B cell (primary cell): ENCODE measurements at regions not wholly inside any gene's neighbourhood (a gene's known extent, or its start where the extent isn't known, plus 50 kb on each side); places are given as distances from the start of the nearest gene placed in this dataset.
"Not testable (repeated sequence)": the region's sequence is repeated elsewhere in the genome, so short reads cannot be mapped to it uniquely, and the experiment has no call there.

Experiments used
- ATAC-seq: fragments of 200-7000 bp; cut with Tn5 transposase; one replicate; pipeline ENCODE4 v1.10.0; 2021; ENCODE audit warnings: low read depth, mild to moderate bottlenecking, moderate number of reproducible peaks, moderate library complexity
- CTCF ChIA-PET: fragments of 350-600 bp; sonication (Branson Sonifier 250); formaldehyde crosslinking; loops from one replicate; lab custom pipeline; 2021; ENCODE audit warnings: antibody characterized with exemption, inconsistent platforms; lab: Charles Lee
- POLR2A ChIA-PET: fragments of 350-600 bp; sonication (Branson Sonifier 250); formaldehyde crosslinking; loops from one replicate; lab custom pipeline; 2021; ENCODE audit warnings: antibody characterized with exemption; lab: Charles Lee
- DNase-seq: peaks from one replicate; pipeline ENCODE4 v3.0.0; 2013
- H2AFZ ChIP-seq: 2 replicates; pipeline ENCODE4 v1.6.1; 2012; ENCODE audit warnings: mild to moderate bottlenecking, low read depth, low read length; ENCODE audit not compliant: insufficient read depth, poor library complexity, severe bottlenecking
- H3K27ac ChIP-seq, 2 donors: 1 replicate in 1 of 2; 2 replicates in 1 of 2; pipeline ENCODE4 v1.5.1; 2012 to 2013; ENCODE audit warnings: low read length in 2 of 2, mild to moderate bottlenecking in 2 of 2, moderate library complexity in 1 of 2
- H3K27me3 ChIP-seq, 4 experiments: fragments of 200-600 bp in 1 of 4; sonication (generic) in 1 of 4; replicated peaks in 1 of 4; 1 replicate in 2 of 4; 2 replicates in 2 of 4; pipeline versions ENCODE4 v1.6.1 to v1.7.0; 2013 to 2016; ENCODE audit warnings: low read length in 3 of 4, mild to moderate bottlenecking in 2 of 4, mixed read lengths in 1 of 4, moderate library complexity in 1 of 4; ENCODE audit not compliant: insufficient read depth in 4 of 4, control insufficient read depth in 3 of 4; ENCODE audit errors: control extremely low read depth in 1 of 4
- H3K36me3 ChIP-seq, 2 experiments: replicated peaks in 1 of 2; 1 replicate in 1 of 2; 2 replicates in 1 of 2; pipeline versions ENCODE4 v1.6.1 to v1.7.1; 2013; ENCODE audit warnings: low read length in 1 of 2; ENCODE audit not compliant: insufficient read depth in 2 of 2, control insufficient read depth in 1 of 2; ENCODE audit errors: control extremely low read depth in 1 of 2, extremely low read depth in 1 of 2
- H3K4me1 ChIP-seq, 2 donors: fragments of 200-600 bp in 1 of 2; sonication (generic) in 1 of 2; 1 replicate in 1 of 2; 2 replicates in 1 of 2; pipeline versions ENCODE4 v1.5.1 to v1.6.1; 2013 to 2017; ENCODE audit warnings: low read length in 2 of 2; ENCODE audit not compliant: control insufficient read depth in 2 of 2, insufficient read depth in 2 of 2
- H3K4me2 ChIP-seq: replicated peaks from 2 replicates; pipeline ENCODE3; 2012; ENCODE audit warnings: mild to moderate bottlenecking, low read depth, low read length; ENCODE audit not compliant: poor library complexity, severe bottlenecking
- H3K4me3 ChIP-seq, 5 experiments: fragments of 200-600 bp in 1 of 5; sonication (generic) in 1 of 5; 1 replicate in 3 of 5; 2 replicates in 2 of 5; pipeline versions ENCODE4 v1.5.1 to v1.7.0; 2011 to 2016; ENCODE audit warnings: low read length in 4 of 5, mild to moderate bottlenecking in 4 of 5, low read depth in 2 of 5, control low read depth in 1 of 5, moderate library complexity in 1 of 5; ENCODE audit not compliant: insufficient read depth in 1 of 5; ENCODE audit errors: control extremely low read depth in 1 of 5, extremely low read depth in 1 of 5
- H3K79me2 ChIP-seq: fragments of 200-600 bp; sonication (generic); one replicate; pipeline ENCODE4 v1.6.0; 2016; ENCODE audit warnings: low read length; ENCODE audit not compliant: control insufficient read depth, insufficient read depth
- H3K9ac ChIP-seq: fragments of 200-600 bp; sonication (generic); 2 replicates; pipeline ENCODE4 v1.6.1; 2017; ENCODE audit warnings: mild to moderate bottlenecking, low read length, moderate library complexity
- H3K9me3 ChIP-seq, 3 donors: one replicate each; pipeline versions ENCODE4 v1.6.1 to v1.7.1; 2013; ENCODE audit warnings: low read length in 2 of 3; ENCODE audit not compliant: control insufficient read depth in 2 of 3, insufficient read depth in 1 of 3; ENCODE audit errors: control extremely low read depth in 1 of 3
- H4K20me1 ChIP-seq: 2 replicates; pipeline ENCODE4 v1.6.0; 2012; ENCODE audit warnings: mild to moderate bottlenecking, low read length; ENCODE audit not compliant: insufficient read depth, control insufficient read depth, poor library complexity, severe bottlenecking
- H3K27ac Mint-ChIP-seq: one replicate; pipeline ENCODE4 v1.8.0; 2021; ENCODE audit warnings: mixed read lengths
- H3K27me3 Mint-ChIP-seq: one replicate; pipeline ENCODE4 v1.8.0; 2021; ENCODE audit warnings: mixed read lengths
- H3K4me1 Mint-ChIP-seq: one replicate; pipeline ENCODE4 v1.8.0; 2021; ENCODE audit warnings: mixed read lengths
- H3K4me3 Mint-ChIP-seq: one replicate; pipeline ENCODE4 v1.8.0; 2021; ENCODE audit warnings: mixed read lengths
- H3K9me3 Mint-ChIP-seq: one replicate; pipeline ENCODE4 v1.8.0; 2022; ENCODE audit warnings: mixed read lengths; ENCODE audit not compliant: insufficient read depth
- CTCF ChIP-seq: fragments of 200-600 bp; IDR thresholded peaks from one replicate; pipeline ENCODE4 v1.8.0; 2022; ENCODE audit warnings: antibody characterized with exemption, mild to moderate bottlenecking
- EZH2 ChIP-seq: IDR thresholded peaks from 2 replicates; pipeline ENCODE4 v1.6.1; 2012; ENCODE audit warnings: borderline replicate concordance, low read depth, mild to moderate bottlenecking, moderate library complexity, low read length; ENCODE audit not compliant: insufficient read depth, poor library complexity, severe bottlenecking
- WGBS: methylation state at CpG from one replicate; pipeline ENCODE4 v1.1.5; 2013; ENCODE audit warnings: missing lambda C conversion rate; ENCODE audit not compliant: insufficient coverage; 5-methylcytosine and 5-hydroxymethylcytosine counted together
- intact Hi-C: fragments of 100-400 bp; cut with micrococcal nuclease; formaldehyde crosslinking; loops from one replicate; pipeline ENCODE4 v1.10.0; 2022

- Histone ChIP-seq H3K27ac (no peak overlapping the region), H3K27me3 (peaks cover 0 to 6% (median 0%) of the 10 kb centered on the region in 4 experiments), H3K4me2 (no peak overlapping the region), H4K20me1 (no peaks in the 10 kb centered on the region), H3K9me3 (peaks cover 0 to 4% (median 0%) of the 10 kb centered on the region in 3 donors), H3K4me1 (peaks cover 6% of the 10 kb centered on the region in 2 donors), H3K9ac (no peak overlapping the region), H2AFZ (no peak overlapping the region), H3K4me3 (no peak overlapping the region), H3K79me2 (no peaks in the 10 kb centered on the region), H3K36me3 (no peaks in the 10 kb centered on the region)
- ATAC-seq (no peak), DNase-seq (no peak)
- ChIA-PET CTCF (interaction anchor here (1.3 kb wide), 1 partner anchor 22 kb away, joined by 3 read pairs; no protein-coding TSS in a partner anchor), POLR2A (no interaction called here)
- TF ChIP-seq CTCF (no peak), EZH2 (no peak)
- intact Hi-C loops: no loop called here
- Mint-ChIP-seq H3K27me3 (no peaks in the 10 kb centered on the region), H3K4me3 (no peak overlapping the region), H3K27ac (no peak overlapping the region), H3K9me3 (peaks cover 12% of the 10 kb centered on the region), H3K4me1 (peaks cover 9% of the 10 kb centered on the region)
- WGBS: 95% methylated on average over 3 of the region's 3 CpGs
Observed at GRCh38 chr12:45522227-45522626, 207.3 kb upstream of the ARID2 start.

GRCh38 chr12:45526823-45527222 lies 202.7 kb upstream of the ARID2 start:
- POLR2A ChIA-PET, H3K4me3 Mint-ChIP-seq, ATAC-seq, DNase-seq, H3K4me1 ChIP-seq, H3K36me3 ChIP-seq, CTCF ChIA-PET, H3K27me3 Mint-ChIP-seq, H3K27me3 ChIP-seq, H3K9ac ChIP-seq, H3K27ac Mint-ChIP-seq, H3K4me3 ChIP-seq, H3K79me2 ChIP-seq, H2AFZ ChIP-seq, H3K4me1 Mint-ChIP-seq, H3K4me2 ChIP-seq, H3K27ac ChIP-seq, intact Hi-C loops, H4K20me1 ChIP-seq: not testable (repeated sequence)
- peaks cover 19% of the 10 kb centered on the region for H3K9me3 Mint-ChIP-seq
- H3K9me3 ChIP-seq: peaks cover 2 to 11% (median 2%) of the 10 kb centered on the region in 3 donors
- WGBS: no CpG with 5 or more reads among the region's 1 CpG
